GM19043 (cell line): ENCODE measurements at regions not wholly inside any gene's neighbourhood (a gene's known extent, or its start where the extent isn't known, plus 50 kb on each side); places are given as distances from the start of the nearest gene placed in this dataset.

Source experiments
- ATAC-seq: cut with Tn5 transposase; IDR thresholded peaks from one replicate; pipeline ENCODE4 v1.9.1; 2021; ENCODE audit warnings: low read depth; ENCODE audit not compliant: unreplicated experiment

DNA sequence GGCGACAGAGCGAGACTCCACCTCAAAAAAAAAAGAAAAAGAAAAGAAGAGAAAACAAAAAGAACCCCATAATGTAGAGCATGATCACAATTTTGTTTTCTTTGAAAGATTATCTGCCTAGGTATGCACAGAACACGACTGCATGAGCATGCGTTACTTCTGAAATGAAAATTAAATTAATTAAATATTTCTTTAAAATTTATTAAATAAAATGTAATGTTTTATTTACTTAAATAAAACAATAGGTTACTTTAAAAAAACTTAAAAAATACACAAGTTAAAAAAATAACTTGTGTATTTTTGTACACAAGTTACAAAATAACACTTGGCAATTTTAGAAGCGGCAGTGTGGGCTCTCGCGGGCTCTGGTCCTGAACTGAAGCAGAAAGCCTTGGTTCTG is 107.8 kb downstream of the TFAP2A start:
- no peak for ATAC-seq

DNA sequence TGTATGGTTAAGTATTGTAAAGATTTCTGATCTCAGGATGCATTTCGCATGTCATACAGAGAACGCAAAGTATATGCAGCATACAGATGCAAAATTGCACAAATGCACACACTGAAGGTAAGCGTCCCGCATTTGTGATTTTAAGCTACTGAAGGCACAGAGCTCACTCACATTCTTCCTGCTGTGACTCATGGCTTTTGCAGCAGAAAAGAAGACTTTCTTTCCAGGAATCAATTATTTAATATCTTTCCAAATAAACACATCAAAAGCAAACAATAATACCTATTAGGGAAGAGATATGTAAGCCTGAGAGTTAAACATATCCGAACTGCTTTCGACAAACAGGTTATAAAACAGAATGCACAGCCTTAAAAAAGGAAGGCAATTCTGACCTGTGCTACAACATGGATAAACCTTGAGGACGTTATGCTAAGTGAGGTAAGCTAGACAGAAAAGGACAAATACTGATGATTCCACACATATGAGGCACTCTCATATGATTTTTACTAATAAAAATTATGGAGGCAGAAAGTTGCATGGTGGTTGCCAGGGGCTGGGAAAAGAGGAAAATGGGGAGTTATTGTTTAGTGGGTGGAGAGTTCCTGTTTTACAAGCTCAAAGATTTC is 109.0 kb downstream of the TFAP2A start:
- ATAC-seq = no peak

DNA sequence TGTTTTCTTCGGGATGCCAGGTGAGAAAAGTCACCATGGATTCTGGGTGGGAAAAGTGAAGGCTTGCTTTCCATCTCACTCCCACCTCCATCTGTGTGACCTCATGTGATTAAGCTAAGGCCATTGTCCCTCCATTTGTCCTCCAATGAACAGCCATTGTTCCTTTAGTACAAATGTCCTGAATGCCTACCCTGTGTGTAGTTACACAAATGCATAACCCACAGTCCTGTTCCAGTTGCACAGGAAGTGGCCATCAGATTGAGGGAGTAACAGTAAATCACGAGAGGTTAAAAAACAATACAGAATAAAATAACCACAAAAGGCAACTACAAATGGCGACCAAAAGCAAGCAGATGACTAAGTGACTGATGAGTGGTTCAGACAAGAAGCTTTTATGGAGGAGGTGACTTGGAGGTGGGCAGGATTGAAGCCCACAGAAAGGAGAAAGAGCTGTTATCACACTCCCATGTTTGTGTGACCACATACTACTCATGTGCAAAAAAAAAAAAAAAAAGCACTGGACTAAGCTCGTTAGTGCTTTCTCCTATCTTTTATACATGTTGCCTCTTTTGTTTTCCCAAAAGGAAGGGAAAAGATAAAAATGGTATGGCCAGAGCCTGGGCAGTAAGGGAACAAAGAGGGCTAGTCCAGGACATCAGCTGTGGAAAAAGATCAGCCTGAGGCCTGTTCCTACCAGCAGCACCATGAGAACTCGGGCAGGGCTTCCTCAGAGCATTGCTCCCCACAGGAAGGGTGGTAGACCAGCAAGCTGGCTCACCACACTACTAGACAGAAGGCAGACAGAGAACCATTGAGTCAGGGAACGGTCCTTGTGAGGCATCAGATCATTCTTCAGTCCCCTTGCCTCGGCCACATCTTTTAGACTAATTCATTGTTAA is 111.0 kb downstream of the TFAP2A start:
- no peak for ATAC-seq

DNA sequence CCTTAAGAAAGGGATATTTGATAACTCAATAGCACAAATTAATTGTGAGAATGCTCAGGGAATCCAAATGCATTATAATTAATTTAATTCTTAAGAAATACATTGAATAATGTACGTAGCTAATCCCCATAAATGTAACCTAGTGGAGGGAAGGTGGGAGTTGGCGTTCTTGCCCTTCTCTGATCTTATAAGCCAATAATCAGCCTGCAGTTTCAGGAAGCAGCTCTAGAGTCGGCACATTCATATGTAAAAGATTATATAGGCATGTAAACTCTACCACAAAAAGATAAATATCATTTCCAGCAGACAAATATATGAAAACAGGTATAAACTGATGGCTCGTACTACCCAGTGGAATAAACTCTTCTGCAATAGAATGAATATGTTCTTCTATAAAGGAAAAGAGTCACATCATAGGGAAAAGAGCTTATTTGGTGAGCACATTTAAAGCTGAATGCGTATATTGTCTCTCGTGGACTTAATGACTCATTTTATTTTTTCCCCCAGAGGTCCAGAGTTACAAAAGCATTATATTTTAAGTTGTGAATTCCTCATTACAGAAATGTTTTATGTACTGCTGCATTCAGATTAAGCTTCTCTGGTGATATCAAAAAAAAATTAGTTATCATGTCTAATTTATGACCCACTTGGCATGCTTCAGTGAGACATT is 112.2 kb downstream of the TFAP2A start:
- no peak for ATAC-seq

DNA sequence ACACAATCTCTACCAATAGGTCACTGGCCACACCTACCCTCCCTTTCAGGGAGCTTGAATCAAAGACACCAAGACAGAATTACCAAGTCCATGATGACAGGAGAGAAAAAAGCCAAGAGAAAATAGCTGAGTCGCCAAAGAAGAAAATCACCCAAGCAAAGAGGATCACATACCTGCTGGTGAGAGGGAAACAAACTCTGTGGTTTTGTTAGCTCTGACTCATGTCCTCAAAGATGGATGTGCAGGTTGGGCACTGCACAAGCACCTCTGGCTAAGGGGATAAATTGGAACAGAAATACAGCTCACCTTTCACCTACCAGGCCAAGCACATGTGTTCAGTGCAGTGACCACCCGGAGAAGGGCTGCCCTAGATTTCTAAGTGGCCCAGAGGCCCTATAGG is 114.8 kb downstream of the TFAP2A start:
- ATAC-seq = no peak

DNA sequence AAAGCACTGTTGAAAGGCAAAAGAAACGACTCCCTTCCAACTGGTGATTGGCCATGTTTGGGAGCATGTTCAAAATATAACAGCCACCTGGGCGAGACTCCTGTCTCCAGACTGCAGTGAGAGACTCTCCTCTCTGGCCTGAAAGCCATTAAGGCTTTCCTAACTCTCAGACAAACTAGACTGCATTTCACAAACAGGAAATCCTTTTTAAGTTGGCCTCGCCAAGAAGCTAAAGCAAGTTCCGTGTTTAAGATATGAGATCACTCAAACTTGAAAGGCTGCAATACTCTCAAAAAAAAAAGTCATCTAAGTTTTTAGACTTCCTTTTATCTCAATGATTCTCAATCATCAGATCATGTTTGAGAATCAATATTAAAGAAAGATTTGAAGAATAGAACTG is 117.0 kb downstream of the TFAP2A start:
- no peak for ATAC-seq

DNA sequence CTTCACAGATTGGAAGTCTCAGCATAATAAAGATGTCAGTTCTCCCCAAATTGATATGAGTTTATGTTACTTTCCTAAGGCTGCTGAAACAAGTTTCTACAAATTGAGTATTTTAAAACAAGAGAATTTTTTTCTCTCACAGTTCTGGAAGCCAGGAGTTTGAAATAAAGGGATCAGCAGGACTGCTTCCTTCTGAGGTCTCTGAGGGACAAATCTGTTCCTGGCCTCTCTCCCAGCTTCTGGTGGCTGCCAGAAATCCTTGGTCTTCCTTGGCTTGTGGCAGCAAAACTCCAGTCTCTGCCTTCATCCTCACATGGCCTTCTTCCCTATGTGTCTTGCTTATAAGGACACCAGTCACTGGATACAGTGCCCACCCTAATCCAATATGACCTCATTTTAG is 136.1 kb downstream of the TFAP2A start:
- no peak for ATAC-seq

DNA sequence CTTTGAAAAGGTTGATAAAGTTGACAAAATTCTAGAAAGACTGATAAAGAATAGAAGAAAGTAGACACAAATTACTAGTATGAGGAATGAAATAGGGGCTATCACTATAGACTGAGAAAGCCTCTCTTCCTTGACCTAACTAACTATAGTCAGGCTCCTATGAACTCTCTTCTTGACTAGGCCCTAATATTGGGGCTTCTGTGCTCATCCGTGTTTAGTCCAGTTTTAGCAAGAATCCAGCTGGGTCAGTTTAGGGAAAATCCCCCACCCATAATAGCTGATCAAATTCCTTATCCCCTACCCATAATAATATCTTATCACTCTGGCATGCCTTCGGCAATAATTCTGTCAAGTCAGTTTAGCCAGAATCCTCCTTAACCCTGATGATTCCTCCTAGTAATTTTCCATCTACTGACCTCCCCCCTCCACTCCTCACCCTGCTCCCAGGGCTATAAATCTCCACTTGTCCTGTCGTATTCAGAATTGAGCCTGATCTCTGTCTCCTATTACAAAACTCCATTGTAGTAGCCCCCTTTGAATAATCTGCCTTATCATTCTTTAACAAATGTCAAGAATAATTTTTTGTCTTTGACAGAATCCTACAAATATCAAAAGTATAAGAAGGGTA is 138.1 kb downstream of the TFAP2A start:
- no peak for ATAC-seq

DNA sequence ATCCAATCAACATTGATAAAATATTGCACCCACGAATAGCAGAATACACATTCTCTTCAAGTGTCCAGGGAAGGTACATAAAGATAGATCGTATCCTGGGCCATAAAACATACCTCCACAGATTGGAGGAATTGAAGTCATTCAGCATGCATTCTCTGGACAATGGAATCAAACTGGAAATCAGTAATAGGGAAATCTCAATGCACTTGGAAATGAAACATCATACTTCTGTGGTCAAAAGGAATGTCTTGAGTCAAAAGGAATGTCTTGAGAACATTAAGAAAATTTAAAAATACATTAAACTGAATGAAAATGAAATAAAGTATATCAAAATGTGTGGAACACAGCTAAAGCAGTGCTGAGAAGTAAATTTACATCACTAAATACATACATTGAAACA is 138.8 kb downstream of the TFAP2A start:
- ATAC-seq = no peak

DNA sequence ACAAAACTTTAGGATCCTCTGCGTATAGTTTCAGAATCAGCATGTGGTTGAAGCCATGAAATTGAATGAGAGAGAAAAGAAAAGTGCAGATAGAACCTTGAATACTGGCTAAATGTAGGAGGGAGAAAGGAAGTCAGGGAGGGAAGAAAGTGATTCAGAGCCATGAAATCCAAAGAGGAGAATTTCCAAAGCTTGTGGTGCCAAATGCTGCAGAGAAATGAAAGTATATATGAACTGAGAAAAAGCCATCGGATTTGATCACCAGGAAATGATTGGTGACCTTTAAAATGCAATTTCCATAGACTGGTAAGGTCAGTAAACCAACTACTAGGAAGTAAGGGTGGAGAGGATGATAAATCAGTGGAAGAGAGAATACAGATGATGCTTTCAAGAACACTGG is 142.3 kb downstream of the TFAP2A start:
- no peak for ATAC-seq

DNA sequence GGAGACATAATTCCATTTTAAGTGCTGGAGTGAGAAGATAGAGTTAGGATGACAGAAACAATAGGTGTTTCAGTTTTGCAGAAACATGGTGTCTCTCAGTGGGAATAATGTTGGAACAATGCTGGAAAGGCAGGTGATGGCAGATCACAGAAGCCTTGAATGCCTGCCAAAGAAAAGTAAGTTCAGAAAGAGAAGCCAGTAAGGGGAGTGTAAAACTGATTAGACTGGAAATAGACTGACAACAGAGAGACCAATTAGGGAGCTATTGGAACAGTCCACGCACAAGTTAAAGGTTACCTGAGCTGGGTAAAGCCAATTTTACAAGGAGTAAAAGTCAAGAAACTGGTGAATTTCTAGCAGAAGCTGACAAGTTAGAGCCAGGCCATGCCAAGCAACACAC is 142.9 kb downstream of the TFAP2A start:
- no peak for ATAC-seq

DNA sequence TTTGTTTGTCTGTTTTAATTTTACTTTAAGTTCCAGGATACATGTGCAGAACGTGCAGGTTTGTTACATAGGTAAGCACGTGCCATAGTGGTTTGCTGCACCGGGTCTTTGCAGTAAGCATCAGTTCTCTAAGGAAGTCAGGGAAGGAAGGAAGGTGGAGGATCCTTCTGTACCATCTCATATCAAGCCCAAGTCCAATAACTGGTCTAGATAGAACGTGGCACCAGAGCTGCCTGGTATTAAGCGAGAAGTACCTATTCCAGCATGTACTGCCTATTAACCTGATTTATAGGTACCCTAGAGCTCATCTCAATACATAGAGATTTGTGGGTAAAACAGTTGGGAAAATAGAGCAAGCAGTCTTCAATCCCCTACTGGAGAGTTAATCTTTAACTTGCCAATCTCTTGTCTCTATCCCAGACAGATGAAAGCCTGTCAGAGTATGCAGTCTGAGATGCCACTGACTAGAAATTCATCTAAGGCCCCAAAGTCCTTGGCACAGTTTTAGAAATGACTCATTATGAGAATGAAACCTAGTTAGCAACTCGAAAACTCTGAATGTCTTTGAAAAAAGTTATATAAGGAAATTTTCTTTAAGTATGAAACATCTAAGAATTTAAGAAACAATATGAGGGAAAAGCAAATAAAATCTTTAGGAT is 144.9 kb downstream of the TFAP2A start:
- ATAC-seq = no peak

DNA sequence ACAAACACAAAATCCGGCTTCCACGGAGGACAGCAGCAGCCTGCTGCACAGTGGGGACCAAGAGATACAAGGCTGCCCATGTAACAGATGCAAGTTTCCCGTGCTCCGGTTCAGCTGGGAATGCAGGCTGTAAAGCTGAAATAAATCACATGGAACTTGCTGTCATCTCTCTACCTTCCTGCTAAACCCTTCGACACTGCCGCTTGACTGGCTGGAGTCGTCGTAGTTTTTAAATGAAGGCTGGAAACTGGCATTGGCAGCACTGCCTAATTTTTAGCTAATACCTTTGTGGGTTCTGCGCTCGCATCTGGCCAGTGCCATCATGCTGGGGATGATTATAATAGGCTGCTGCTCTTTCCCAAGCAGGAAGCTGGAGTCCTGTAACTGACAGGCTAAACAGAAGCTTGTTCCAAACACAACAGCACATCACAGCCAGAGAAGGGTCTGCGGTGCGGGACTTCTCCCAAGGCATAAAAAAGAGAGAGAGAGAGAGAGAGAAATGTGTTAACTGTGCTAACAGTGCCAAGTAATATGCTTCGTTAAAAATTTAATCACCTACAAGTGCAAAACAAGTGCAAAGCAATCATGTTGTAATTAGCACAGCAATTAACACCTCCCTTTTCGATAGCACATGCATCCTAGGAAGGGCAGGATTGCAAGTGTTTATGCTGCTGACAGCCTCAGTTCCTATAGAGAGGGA is 146.1 kb downstream of the TFAP2A start:
- no peak for ATAC-seq

DNA sequence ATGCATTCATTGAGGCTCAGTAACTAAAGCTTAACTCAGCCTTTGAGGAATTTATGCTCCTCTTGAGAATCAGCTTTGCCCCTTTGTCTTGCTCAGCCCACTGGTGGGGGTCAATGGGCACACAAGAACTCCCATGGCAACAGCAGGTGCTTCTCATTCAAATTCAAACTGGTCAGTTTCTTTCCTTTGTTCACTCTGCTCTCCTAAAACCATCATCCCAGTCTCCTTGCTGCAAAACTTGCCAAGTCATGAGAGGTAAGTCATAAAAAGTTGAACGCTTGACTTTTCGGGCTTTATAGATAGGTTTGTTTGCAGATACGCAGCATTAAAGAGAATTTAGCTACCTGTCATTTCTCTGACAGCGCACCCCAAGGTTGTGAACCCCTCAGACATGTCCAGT is 146.8 kb downstream of the TFAP2A start:
- ATAC-seq = no peak

DNA sequence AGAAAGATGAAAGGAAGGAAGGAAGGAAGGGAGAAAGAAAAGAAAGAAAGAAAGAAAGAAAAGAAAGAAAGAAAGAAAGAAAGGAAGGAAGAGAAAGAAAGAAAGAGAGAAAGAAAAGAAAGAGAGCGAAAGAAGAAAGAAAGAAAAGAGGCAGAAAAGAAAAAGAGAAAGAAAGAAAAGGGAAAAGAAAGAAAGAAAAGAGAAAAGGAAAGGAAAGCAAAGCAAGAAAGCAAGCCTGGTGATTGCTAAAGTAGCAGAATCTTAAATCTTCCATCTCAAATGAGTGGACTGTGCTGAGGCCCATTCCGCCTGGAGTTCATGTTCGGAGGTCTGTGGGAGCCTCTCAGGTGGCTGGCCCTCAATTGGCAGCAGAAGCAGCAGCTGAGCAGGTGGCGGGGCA is 148.4 kb downstream of the TFAP2A start:
- ATAC-seq = no peak

DNA sequence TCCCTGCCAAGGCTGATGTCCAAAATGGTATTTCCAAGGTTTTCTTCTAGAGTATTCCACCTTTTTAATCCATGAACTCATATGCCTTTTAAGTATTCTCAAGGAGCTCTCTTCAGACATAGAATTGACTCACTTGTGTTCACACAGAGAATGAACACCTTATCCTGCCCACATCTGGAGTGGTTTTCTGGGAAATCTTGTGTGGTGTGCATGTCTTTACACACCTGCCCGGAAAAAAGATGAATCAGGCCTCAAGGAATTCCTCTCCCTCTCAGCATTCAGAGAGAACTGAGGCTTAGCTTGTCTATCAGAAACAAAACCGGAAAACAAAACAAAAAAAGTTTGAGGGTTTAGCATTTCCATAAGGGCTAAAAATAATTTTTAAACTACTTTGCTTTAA is 148.8 kb downstream of the TFAP2A start:
- no peak for ATAC-seq

DNA sequence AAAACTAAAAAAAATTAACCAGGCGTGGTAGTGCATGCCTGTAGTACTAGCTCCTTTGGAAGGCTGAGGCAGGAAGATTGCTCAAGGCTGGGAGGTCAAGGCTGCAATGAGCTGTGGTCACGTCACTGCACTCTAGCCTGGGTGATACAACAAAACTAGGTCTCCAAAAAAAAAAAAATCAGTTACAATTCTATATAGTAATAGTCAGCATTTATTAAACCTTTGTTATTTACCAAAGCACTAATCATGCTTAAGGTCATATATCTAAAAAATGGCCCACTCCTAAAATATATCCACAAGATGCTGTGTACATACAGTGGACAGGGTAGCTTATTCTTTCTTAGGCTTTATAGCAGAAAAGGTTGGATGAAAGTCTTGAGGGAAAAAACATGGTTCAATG is 152.4 kb downstream of the TFAP2A start:
- no peak for ATAC-seq

DNA sequence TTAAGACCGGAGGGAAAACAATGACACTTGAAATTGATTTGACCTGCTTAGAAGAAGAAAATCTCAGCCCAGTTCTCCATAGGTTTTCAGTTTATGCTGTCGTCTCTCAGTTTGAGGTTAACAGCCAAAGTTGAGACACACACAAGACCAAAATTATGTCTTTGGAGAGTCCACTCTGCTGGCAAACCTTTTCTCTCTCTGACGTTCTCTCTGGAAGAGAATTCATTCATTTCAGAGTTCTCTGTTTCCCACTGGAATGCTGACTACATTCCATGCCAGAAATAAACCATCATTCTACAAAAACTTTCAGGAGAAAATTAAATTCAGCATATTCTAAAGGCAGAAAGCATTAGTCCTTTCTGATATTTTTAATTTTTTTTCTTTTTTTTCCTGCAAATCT is 155.2 kb downstream of the TFAP2A start:
- ATAC-seq = no peak

DNA sequence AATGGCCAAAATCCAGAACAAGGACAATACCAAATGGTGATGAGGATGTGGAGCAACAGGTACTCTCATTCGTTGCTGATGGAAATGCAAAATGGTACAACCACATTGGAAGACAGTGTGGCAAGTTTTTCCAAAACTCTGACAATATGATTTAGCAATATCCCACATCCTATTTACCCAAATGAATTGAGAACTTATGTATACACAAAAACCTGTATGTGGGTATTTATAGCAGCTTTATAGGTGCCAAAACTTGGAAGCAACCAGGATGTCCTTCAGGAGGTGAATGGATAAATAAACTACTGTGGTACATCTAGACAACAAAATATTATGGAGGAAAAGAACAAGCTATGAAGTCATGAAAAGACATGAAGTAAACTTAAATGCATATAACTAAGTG is 156.5 kb downstream of the TFAP2A start:
- ATAC-seq = no peak

DNA sequence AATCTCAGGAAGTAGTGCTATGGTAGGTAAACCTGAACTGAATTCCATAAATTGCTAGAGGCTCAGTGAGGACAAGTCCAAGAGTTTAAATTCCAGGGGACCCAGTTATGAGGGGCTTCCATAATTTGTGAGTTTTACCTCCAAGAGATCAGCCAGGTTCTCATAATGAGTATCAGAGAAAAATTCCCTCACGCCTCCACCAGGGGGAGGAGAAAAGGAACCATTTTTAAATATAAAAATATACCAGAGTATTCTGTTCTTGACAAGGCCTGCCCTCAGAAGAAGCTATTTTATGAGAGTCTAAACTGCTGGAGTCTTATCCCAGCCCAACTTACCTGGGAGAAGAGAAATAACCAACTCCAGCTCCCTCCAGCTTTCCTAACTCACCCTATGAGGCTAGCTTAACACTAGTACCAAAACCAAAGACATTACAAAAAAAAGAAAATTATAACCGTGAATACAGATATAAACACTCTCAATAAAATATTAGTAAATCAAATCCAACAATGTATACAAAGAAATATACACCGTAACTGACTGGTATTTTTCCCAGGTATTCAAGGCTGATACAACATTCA is 158.7 kb downstream of the TFAP2A start:
- no peak for ATAC-seq
